Suprapubic skin (tissue), 4 donors: ENCODE measurements at regions not wholly inside any gene's neighbourhood (a gene's known extent, or its start where the extent isn't known, plus 50 kb on each side); places are given as distances from the start of the nearest gene placed in this dataset.

ENCODE experiments used
- DNase-seq, 2 donors: peaks; one replicate each; pipeline ENCODE4 v3.0.0-alpha.2; 2019; ENCODE audit warnings: low spot score in 2 of 2
- H3K27ac ChIP-seq: fragments of 200-600 bp; sonication (generic); one replicate; pipeline ENCODE4 v1.5.1; 2019
- H3K27me3 ChIP-seq: fragments of 200-600 bp; sonication (generic); one replicate; pipeline ENCODE4 v1.5.1; 2019
- H3K36me3 ChIP-seq: fragments of 200-600 bp; sonication (generic); one replicate; pipeline ENCODE4 v1.5.1; 2019
- H3K4me1 ChIP-seq: fragments of 200-600 bp; sonication (generic); one replicate; pipeline ENCODE4 v1.5.1; 2019
- H3K4me3 ChIP-seq: fragments of 200-600 bp; sonication (generic); one replicate; pipeline ENCODE4 v1.5.1; 2019; ENCODE audit warnings: mild to moderate bottlenecking
- H3K9me3 ChIP-seq: fragments of 200-600 bp; sonication (generic); one replicate; pipeline ENCODE4 v1.5.1; 2019
- CTCF ChIP-seq, 2 donors: fragments of 200-600 bp in 1 of 2; fragments of 450-650 bp in 1 of 2; sonication (generic) in 1 of 2; IDR thresholded peaks; one replicate each; pipeline ENCODE4 v1.5.1; 2016 to 2019; ENCODE audit warnings: antibody characterized with exemption in 2 of 2, mild to moderate bottlenecking in 1 of 2, moderate library complexity in 1 of 2
- EP300 ChIP-seq: sonication (generic); formaldehyde crosslinking; IDR thresholded peaks from one replicate; pipeline ENCODE4 v1.6.1; 2017; ENCODE audit warnings: antibody characterized with exemption
- POLR2A ChIP-seq, 2 donors: fragments of 450-650 bp; IDR thresholded peaks; one replicate each; pipeline ENCODE4 v1.6.1; 2017; ENCODE audit warnings: antibody characterized with exemption in 2 of 2, mild to moderate bottlenecking in 2 of 2, moderate library complexity in 2 of 2
- POLR2AphosphoS5 ChIP-seq, 3 donors: sonication (generic); formaldehyde crosslinking; IDR thresholded peaks; one replicate each; pipeline ENCODE4 v1.6.1; 2017; ENCODE audit warnings: antibody characterized with exemption in 3 of 3
- WGBS: methylation state at CpG from one replicate; pipeline ENCODE4 v1.1.5; 2018; 5-methylcytosine and 5-hydroxymethylcytosine counted together

- H3K9me3 ChIP-seq: no peaks in the 10 kb centered on the region
- H3K27ac ChIP-seq: no peak overlapping the region
- H3K4me1 ChIP-seq: no peaks in the 10 kb centered on the region
- TF ChIP-seq POLR2AphosphoS5 (IDR thresholded peaks at IDR 0.05): no peak
- TF ChIP-seq POLR2A (IDR thresholded peaks at IDR 0.05): no peak
- TF ChIP-seq EP300: no peak
- no peak for TF ChIP-seq CTCF (IDR thresholded peaks at IDR 0.05)
- H3K27me3 ChIP-seq: no peaks in the 10 kb centered on the region
- DNase-seq: no peak
- no peak overlapping the region for H3K4me3 ChIP-seq
- H3K36me3 ChIP-seq: no peaks in the 10 kb centered on the region
These were observed 246.0 kb upstream of the CBLB start for GRCh38 chr3:106114848-106115247.

- no peaks in the 10 kb centered on the region for H3K36me3 ChIP-seq
- no peaks in the 10 kb centered on the region for H3K4me1 ChIP-seq
- H3K9me3 ChIP-seq: no peaks in the 10 kb centered on the region
- no peak overlapping the region for H3K27ac ChIP-seq
- no peak for TF ChIP-seq POLR2A (IDR thresholded peaks at IDR 0.05)
- no peak for TF ChIP-seq POLR2AphosphoS5 (IDR thresholded peaks at IDR 0.05)
- TF ChIP-seq CTCF (IDR thresholded peaks at IDR 0.05): no peak
- TF ChIP-seq EP300: no peak
- no peak for DNase-seq
- H3K27me3 ChIP-seq: no peaks in the 10 kb centered on the region
- no peak overlapping the region for H3K4me3 ChIP-seq
- 95% methylated on average over 2 of the region's 2 CpGs for WGBS
These were observed 246.7 kb upstream of the CBLB start for GRCh38 chr3:106115557-106115956.

GRCh38 chr3:106116733-106117489 is 248.1 kb upstream of the CBLB start:
- WGBS: 89% methylated on average over 7 of the region's 7 CpGs
- no peak overlapping the region for H3K27ac ChIP-seq
- DNase-seq: no peak
- no peaks in the 10 kb centered on the region for H3K9me3 ChIP-seq
- no peaks in the 10 kb centered on the region for H3K27me3 ChIP-seq
- H3K4me1 ChIP-seq: no peaks in the 10 kb centered on the region
- TF ChIP-seq POLR2AphosphoS5 (IDR thresholded peaks at IDR 0.05) (no peak), CTCF (IDR thresholded peaks at IDR 0.05) (no peak), POLR2A (IDR thresholded peaks at IDR 0.05) (no peak), EP300 (no peak)
- H3K36me3 ChIP-seq: no peaks in the 10 kb centered on the region
- no peak overlapping the region for H3K4me3 ChIP-seq

DNA sequence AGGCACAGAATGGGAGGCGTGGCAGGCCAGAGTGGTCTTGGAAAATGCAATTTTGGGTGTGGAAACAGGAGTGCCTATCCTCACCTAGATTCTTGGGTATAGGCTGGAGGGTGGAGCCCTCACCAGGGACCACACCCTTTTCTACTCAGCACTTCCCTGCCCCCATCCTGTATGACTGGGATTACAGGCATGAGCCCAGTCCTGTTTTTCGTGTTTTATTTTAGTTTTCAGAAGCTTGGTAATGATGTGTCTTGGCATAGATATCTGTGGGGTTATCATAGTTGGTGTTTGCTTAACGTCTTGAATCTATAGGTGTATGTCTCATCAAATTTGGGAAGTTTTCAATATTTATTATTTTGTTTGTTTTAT is 248.7 kb upstream of the CBLB start:
- DNase-seq: no peak
- H3K27ac ChIP-seq: no peak overlapping the region
- H3K4me1 ChIP-seq: no peaks in the 10 kb centered on the region
- WGBS: 62% methylated on average over 3 of the region's 3 CpGs
- H3K36me3 ChIP-seq: no peaks in the 10 kb centered on the region
- no peaks in the 10 kb centered on the region for H3K27me3 ChIP-seq
- H3K4me3 ChIP-seq: no peak overlapping the region
- no peaks in the 10 kb centered on the region for H3K9me3 ChIP-seq
- TF ChIP-seq POLR2AphosphoS5 (IDR thresholded peaks at IDR 0.05) (no peak), POLR2A (IDR thresholded peaks at IDR 0.05) (no peak)

DNA sequence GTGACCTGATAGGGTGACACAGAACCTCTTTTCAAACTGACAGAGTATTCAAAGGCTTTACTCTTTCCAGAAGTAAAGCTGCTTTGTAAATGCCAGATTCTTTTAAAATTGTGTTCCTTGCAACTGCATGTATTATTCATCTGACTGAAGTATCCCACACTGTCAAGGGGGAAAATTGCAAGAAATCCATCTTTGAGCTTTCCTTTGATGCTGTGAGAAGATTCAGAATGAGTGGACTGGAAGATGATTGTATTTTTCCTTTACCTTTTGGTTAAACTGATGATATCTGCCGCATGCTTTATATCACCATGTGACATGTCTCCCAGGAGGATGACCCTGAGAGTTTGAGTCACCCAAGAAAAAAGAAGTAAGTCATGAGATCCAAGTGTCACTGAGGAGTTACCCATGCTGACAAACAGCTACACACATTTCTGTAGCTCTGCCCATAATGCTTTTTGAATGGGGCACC is 250.8 kb upstream of the CBLB start:
- Histone ChIP-seq H3K9me3 (no peaks in the 10 kb centered on the region), H3K27me3 (no peaks in the 10 kb centered on the region), H3K4me3 (no peak overlapping the region), H3K27ac (no peak overlapping the region), H3K36me3 (no peaks in the 10 kb centered on the region), H3K4me1 (no peaks in the 10 kb centered on the region)
- WGBS: 75% methylated on average over 1 of the region's 1 CpG
- DNase-seq: no peak
- TF ChIP-seq POLR2AphosphoS5 (IDR thresholded peaks at IDR 0.05) (no peak), POLR2A (IDR thresholded peaks at IDR 0.05) (no peak), CTCF (IDR thresholded peaks at IDR 0.05) (no peak), EP300 (no peak)

DNA sequence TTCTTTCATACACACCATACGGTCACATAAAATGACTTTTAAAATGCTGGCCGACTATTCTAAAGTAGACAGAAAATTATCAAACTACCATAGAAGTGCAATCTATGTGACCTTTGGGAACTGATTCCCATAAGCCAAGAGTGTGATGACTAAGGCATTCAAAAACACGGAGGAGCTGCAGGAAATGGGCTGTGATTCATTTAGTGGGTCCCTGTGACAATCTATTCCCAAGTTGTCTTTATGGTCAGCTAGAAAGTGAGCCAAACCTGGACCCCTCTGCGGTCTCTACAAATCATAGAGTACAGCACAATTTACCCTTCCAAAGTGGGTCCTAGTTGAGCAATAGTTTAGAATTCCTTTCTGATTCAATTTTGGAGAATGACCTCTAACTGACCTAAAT is 251.5 kb upstream of the CBLB start:
- Histone ChIP-seq H3K4me1 (peaks cover 1% of the 10 kb centered on the region), H3K36me3 (no peaks in the 10 kb centered on the region), H3K4me3 (no peak overlapping the region), H3K27me3 (no peaks in the 10 kb centered on the region), H3K27ac (no peak overlapping the region), H3K9me3 (no peaks in the 10 kb centered on the region)
- 80% methylated on average over 4 of the region's 4 CpGs for WGBS
- DNase-seq: no peak
- TF ChIP-seq CTCF (IDR thresholded peaks at IDR 0.05) (no peak), POLR2A (IDR thresholded peaks at IDR 0.05) (no peak), EP300 (no peak), POLR2AphosphoS5 (IDR thresholded peaks at IDR 0.05) (no peak)
